CD4-positive, alpha-beta T cell (primary cell): ENCODE measurements at regions not wholly inside any gene's neighbourhood (a gene's known extent, or its start where the extent isn't known, plus 50 kb on each side); places are given as distances from the start of the nearest gene placed in this dataset.

ENCODE experiments used
- ATAC-seq: fragments of 200-7000 bp; cut with Tn5 transposase; one replicate; pipeline ENCODE4 v1.10.0; 2022; ENCODE audit warnings: mild to moderate bottlenecking; ENCODE audit not compliant: poor library complexity
- CTCF ChIA-PET: fragments of 350-600 bp; sonication (Branson Sonifier 250); formaldehyde crosslinking; loops from one replicate; lab custom pipeline; 2021; ENCODE audit warnings: antibody characterized with exemption, inconsistent platforms; lab: Charles Lee
- POLR2A ChIA-PET: fragments of 350-600 bp; sonication (Branson Sonifier 250); formaldehyde crosslinking; loops from one replicate; lab custom pipeline; 2021; ENCODE audit warnings: antibody characterized with exemption, inconsistent platforms; lab: Charles Lee
- DNase-seq, 14 experiments: peaks; one replicate each; pipeline ENCODE4 v3.0.0-alpha.2; 2013 to 2020; ENCODE audit warnings: mixed read lengths in 2 of 14
- H3K27ac ChIP-seq, 2 donors: one replicate each; pipeline versions ENCODE4 v1.5.1 to v1.7.0; 2013; ENCODE audit warnings: low read length in 2 of 2, low read depth in 1 of 2, mild to moderate bottlenecking in 1 of 2
- H3K27me3 ChIP-seq, 2 experiments: 1 replicate in 1 of 2; 2 replicates in 1 of 2; pipeline versions ENCODE4 v1.6.1 to v1.7.0; 2013; ENCODE audit warnings: low read length in 2 of 2, control low read depth in 1 of 2, mild to moderate bottlenecking in 1 of 2, moderate library complexity in 1 of 2; ENCODE audit not compliant: insufficient read depth in 2 of 2, control insufficient read depth in 1 of 2
- H3K36me3 ChIP-seq: one replicate; pipeline ENCODE4 v1.6.1; 2013; ENCODE audit warnings: low read length, control low read depth; ENCODE audit not compliant: insufficient read depth
- H3K4me1 ChIP-seq: one replicate; pipeline ENCODE4 v1.6.1; 2013; ENCODE audit warnings: low read length, control low read depth; ENCODE audit not compliant: insufficient read depth
- H3K4me3 ChIP-seq: one replicate; pipeline ENCODE4 v1.5.1; 2013; ENCODE audit warnings: mild to moderate bottlenecking, low read length, moderate library complexity
- H3K9me3 ChIP-seq, 2 experiments: 1 replicate in 1 of 2; 2 replicates in 1 of 2; pipeline versions ENCODE4 v1.6.1 to v1.7.0; 2013; ENCODE audit warnings: low read length in 2 of 2, mild to moderate bottlenecking in 2 of 2, control low read depth in 1 of 2, moderate library complexity in 1 of 2; ENCODE audit not compliant: control insufficient read depth in 1 of 2, insufficient read depth in 1 of 2
- H3K27ac Mint-ChIP-seq: one replicate; pipeline ENCODE4 v1.8.0; 2020; ENCODE audit warnings: mixed read lengths
- H3K27me3 Mint-ChIP-seq: one replicate; pipeline ENCODE4 v1.8.0; 2021; ENCODE audit warnings: mixed read lengths
- H3K36me3 Mint-ChIP-seq: one replicate; pipeline ENCODE4 v1.8.0; 2021; ENCODE audit warnings: low read depth, mixed read lengths
- H3K4me1 Mint-ChIP-seq: one replicate; pipeline ENCODE4 v1.8.0; 2021; ENCODE audit warnings: low read depth, mixed read lengths
- H3K4me3 Mint-ChIP-seq: one replicate; pipeline ENCODE4 v1.8.0; 2020; ENCODE audit warnings: mild to moderate bottlenecking, mixed read lengths
- H3K9me3 Mint-ChIP-seq: one replicate; pipeline ENCODE4 v1.8.0; 2020; ENCODE audit warnings: mixed read lengths
- intact Hi-C, 2 experiments: fragments of 100-400 bp; cut with DNase I in 1 of 2; cut with micrococcal nuclease in 1 of 2; formaldehyde crosslinking; loops; one replicate each; pipeline versions ENCODE4 v1.15.1 to v1.9.0; 2023 to 2025; cut with DNase I, micrococcal nuclease
- TF ChIP-seq, protein P1 (sequence below): fragments of 200-600 bp; IDR thresholded peaks from one replicate; pipeline ENCODE4 v1.8.0; 2022; ENCODE audit warnings: antibody characterized with exemption, mild to moderate bottlenecking

- intact Hi-C loops: no loop called here
- no peak overlapping the region for H3K4me3 Mint-ChIP-seq
- Histone ChIP-seq H3K4me3 (no peak overlapping the region), H3K27ac (no peak overlapping the region), H3K4me1 (no peaks in the 10 kb centered on the region), H3K9me3 (peaks cover 0 to 10% of the 10 kb centered on the region in 2 experiments), H3K36me3 (no peaks in the 10 kb centered on the region), H3K27me3 (no peaks in the 10 kb centered on the region)
- no peaks in the 10 kb centered on the region for H3K4me1 Mint-ChIP-seq
- ATAC-seq (no peak), DNase-seq (no peak)
- TF ChIP-seq, protein P1, sequence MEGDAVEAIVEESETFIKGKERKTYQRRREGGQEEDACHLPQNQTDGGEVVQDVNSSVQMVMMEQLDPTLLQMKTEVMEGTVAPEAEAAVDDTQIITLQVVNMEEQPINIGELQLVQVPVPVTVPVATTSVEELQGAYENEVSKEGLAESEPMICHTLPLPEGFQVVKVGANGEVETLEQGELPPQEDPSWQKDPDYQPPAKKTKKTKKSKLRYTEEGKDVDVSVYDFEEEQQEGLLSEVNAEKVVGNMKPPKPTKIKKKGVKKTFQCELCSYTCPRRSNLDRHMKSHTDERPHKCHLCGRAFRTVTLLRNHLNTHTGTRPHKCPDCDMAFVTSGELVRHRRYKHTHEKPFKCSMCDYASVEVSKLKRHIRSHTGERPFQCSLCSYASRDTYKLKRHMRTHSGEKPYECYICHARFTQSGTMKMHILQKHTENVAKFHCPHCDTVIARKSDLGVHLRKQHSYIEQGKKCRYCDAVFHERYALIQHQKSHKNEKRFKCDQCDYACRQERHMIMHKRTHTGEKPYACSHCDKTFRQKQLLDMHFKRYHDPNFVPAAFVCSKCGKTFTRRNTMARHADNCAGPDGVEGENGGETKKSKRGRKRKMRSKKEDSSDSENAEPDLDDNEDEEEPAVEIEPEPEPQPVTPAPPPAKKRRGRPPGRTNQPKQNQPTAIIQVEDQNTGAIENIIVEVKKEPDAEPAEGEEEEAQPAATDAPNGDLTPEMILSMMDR: no peak
- H3K9me3 Mint-ChIP-seq: no peaks in the 10 kb centered on the region
- H3K27ac Mint-ChIP-seq: no peak overlapping the region
- ChIA-PET POLR2A (no interaction called here), CTCF (no interaction called here)
- peaks cover 2% of the 10 kb centered on the region for H3K27me3 Mint-ChIP-seq
- H3K36me3 Mint-ChIP-seq: no peaks in the 10 kb centered on the region
Observed at GRCh38 chr10:124306520-124306919, 112.2 kb downstream of the OAT start.

- Histone ChIP-seq H3K27me3 (no peaks in the 10 kb centered on the region), H3K9me3 (peaks cover 0 to 11% of the 10 kb centered on the region in 2 experiments), H3K36me3 (no peaks in the 10 kb centered on the region), H3K4me3 (no peak overlapping the region), H3K27ac (no peak overlapping the region), H3K4me1 (no peaks in the 10 kb centered on the region)
- no peak for DNase-seq
- intact Hi-C loops: no loop called here
- TF ChIP-seq, protein P1: no peak
- ChIA-PET CTCF (no interaction called here), POLR2A (interaction anchor here (0.5 kb wide), 1 partner anchor 1678 kb away, joined by 3 read pairs; no protein-coding TSS in a partner anchor)
- H3K27me3 Mint-ChIP-seq: peaks cover 5% of the 10 kb centered on the region
- no peak overlapping the region for H3K27ac Mint-ChIP-seq
- no peaks in the 10 kb centered on the region for H3K36me3 Mint-ChIP-seq
- H3K4me1 Mint-ChIP-seq: no peaks in the 10 kb centered on the region
- ATAC-seq: no peak
- no peaks in the 10 kb centered on the region for H3K9me3 Mint-ChIP-seq
- H3K4me3 Mint-ChIP-seq: no peak overlapping the region
Observed at GRCh38 chr10:124305984-124306383, 112.7 kb downstream of the OAT start.

DNA sequence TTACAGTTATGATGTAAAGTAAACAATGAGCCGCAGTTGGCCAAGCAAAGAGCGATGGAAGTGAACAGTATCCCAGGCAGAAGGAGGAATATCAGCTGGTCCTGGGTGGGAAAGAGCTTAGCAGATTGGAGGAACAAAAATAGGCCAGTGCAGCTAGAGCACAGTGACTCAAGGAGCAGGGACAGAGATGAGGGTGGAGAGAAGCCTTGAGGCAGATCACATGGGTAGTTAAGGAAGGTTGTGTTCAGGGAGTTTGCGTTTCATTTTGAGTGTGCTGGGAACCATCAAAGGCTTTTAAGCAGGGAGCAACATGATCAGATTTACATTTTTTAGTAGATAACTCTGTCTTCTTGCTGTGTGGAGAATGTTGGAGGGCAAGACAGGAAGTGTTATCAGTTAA, 113.6 kb downstream of the OAT start:
- H3K36me3 Mint-ChIP-seq: no peaks in the 10 kb centered on the region
- H3K9me3 Mint-ChIP-seq: no peaks in the 10 kb centered on the region
- no peak overlapping the region for H3K27ac ChIP-seq
- ATAC-seq (no peak), DNase-seq (no peak)
- intact Hi-C loops: no loop called here
- no peak overlapping the region for H3K4me3 ChIP-seq
- no peaks in the 10 kb centered on the region for H3K4me1 ChIP-seq
- H3K27me3 Mint-ChIP-seq: peaks cover 5% of the 10 kb centered on the region
- no peak overlapping the region for H3K27ac Mint-ChIP-seq
- no peaks in the 10 kb centered on the region for H3K4me1 Mint-ChIP-seq
- H3K27me3 ChIP-seq: no peaks in the 10 kb centered on the region
- TF ChIP-seq, protein P1: no peak
- no peaks in the 10 kb centered on the region for H3K36me3 ChIP-seq
- ChIA-PET POLR2A (no interaction called here), CTCF (no interaction called here)
- H3K9me3 ChIP-seq: peaks cover 0 to 19% of the 10 kb centered on the region in 2 experiments
- H3K4me3 Mint-ChIP-seq: no peak overlapping the region
